Astrocyte of the cerebellum (primary cell): ENCODE measurements at regions not wholly inside any gene's neighbourhood (a gene's known extent, or its start where the extent isn't known, plus 50 kb on each side); places are given as distances from the start of the nearest gene placed in this dataset.

Source experiments
- DNase-seq: peaks from one replicate; pipeline ENCODE4 v3.0.0-alpha.2; 2011; ENCODE audit warnings: low read depth
- H3K4me3 ChIP-seq: 2 replicates; pipeline ENCODE4 v1.5.1; 2011; ENCODE audit warnings: mild to moderate bottlenecking, low read depth, low read length, moderate library complexity
- in situ Hi-C: cut with HindIII; loops from 2 replicates; pipeline ENCODE4 v1.10.0; 2017; ENCODE audit warnings: low sequenced_read_pairs
- TF ChIP-seq, protein P1 (sequence below): IDR thresholded peaks from 2 replicates; pipeline ENCODE4 v1.5.1; 2012; ENCODE audit warnings: low read length, low read depth, moderate library complexity, mild to moderate bottlenecking; ENCODE audit errors: missing control alignments

DNA sequence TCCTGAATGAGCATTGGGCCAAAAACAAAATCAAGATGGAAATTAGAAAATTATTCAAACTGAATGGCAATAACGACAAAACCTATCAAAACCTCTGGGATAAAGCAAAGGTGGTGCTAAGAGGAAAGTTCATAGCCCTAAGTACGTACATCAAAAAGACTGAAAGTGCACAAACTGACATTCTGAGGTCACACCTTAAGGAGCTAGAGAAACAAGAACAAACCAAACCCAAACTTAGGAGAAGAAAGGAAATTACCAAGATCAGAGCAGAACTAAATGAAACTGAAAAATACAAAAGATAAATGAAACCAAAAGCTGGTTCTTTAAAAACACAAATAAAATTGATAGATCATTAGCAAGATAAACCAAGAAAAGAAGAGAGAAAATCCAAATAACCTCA lies 1543.5 kb upstream of the ACVR2A start:
- no peak overlapping the region for H3K4me3 ChIP-seq
- TF ChIP-seq, protein P1, sequence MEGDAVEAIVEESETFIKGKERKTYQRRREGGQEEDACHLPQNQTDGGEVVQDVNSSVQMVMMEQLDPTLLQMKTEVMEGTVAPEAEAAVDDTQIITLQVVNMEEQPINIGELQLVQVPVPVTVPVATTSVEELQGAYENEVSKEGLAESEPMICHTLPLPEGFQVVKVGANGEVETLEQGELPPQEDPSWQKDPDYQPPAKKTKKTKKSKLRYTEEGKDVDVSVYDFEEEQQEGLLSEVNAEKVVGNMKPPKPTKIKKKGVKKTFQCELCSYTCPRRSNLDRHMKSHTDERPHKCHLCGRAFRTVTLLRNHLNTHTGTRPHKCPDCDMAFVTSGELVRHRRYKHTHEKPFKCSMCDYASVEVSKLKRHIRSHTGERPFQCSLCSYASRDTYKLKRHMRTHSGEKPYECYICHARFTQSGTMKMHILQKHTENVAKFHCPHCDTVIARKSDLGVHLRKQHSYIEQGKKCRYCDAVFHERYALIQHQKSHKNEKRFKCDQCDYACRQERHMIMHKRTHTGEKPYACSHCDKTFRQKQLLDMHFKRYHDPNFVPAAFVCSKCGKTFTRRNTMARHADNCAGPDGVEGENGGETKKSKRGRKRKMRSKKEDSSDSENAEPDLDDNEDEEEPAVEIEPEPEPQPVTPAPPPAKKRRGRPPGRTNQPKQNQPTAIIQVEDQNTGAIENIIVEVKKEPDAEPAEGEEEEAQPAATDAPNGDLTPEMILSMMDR = no peak
- no peak for DNase-seq
- in situ Hi-C loops = no loop called here

DNA sequence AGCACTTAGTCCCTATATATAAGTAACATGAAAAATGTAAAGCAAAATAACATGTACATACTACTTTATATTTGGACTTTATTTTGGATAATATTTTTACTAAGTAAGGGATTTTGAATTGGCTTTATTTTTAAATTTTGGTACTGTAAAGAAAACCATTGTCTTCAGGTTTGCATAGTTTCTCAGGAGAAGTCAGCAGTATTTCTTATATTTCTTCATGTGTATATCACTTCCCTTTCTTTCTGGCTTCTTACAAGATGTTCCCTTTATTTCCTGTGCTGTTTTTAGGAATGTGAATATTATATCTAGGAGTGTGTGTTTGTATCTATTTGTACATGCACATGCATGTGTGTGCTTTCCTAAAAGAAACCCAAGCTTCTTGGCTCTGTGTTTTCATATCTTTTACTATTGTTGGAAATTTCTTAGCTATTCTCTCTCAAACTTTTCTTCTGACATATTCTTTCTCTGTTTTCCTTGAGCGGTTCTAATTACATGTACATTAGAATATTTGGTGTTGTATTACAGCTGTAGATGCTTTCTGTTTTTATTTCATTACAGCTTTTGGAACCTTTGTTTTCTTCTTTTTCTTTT lies 1549.7 kb upstream of the ACVR2A start:
- DNase-seq = no peak
- H3K4me3 ChIP-seq = no peak overlapping the region
- in situ Hi-C loops = no loop called here
- TF ChIP-seq, protein P1 = no peak

DNA sequence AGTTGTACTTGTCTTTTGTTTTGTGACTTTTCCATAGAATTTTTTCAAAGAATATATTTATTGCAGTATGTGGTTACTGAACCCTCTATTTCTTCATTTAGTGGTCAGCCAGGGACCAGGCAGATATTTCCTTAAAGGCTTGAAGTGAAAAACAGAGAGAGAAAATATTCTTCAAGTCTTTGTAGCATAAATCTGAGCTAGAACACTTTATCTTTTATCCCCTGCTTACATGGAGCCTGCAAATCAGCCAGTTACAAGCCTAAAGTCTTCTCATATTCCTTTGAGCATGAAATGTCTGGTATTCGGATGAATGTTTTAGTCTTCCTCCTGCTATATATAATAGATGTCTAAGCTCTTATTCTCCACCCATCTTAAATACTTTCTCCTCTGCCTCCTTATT lies 1557.5 kb upstream of the ACVR2A start:
- TF ChIP-seq, protein P1 = no peak
- no peak overlapping the region for H3K4me3 ChIP-seq
- no peak for DNase-seq
- in situ Hi-C loops = no loop called here

DNA sequence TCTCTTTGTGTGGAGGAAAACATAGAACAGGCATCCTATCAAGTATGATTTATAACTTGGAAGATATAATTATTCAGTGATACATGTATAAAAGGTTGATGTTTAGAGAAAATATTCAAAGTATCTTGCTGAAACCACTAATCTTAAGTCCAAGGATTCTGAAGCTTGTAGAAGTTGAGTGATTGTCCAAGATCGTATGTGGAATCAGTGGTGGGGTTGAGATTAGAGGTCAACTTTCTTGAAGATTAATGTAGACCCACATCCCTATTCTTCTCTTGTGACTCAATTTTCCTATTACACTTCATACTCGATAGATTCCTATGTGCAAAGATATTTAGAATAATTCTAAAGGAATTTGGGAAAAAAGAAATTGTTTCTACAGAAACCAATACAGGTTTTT lies 1565.9 kb upstream of the ACVR2A start:
- in situ Hi-C loops = no loop called here
- no peak overlapping the region for H3K4me3 ChIP-seq
- DNase-seq = no peak
- TF ChIP-seq, protein P1 = no peak

DNA sequence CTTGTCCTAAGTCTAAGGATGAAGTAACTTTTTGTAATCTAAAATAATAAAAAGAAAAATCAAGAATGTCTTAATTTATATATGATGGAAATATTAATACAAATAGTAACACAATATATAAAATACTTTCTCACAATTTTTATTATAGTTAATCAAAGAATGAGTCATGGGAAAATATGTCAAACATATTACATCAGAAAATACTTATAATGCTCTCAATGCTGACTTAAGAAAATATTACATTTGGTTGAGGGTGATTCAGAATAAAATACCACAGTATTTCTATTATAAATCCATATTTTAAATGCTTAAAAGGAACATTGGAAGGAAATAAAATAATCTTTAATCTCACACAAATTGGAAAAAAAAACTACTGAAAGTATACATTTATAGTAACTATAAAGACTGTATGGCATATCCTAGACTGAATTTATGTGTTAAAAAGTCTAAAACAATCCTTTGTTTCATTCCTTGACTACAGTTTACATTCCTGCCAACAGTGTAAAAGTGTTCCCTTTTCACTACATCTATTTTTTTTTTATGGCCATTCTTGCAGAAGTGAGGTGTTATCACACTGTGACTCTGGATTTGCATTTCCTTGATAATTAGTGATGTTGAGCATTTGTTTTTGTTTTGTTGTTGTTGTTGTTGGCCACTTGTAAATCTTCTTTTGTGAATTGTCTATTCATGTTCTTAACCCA lies 1573.5 kb upstream of the ACVR2A start:
- in situ Hi-C loops = no loop called here
- H3K4me3 ChIP-seq = no peak overlapping the region
- no peak for DNase-seq
- TF ChIP-seq, protein P1 = no peak

DNA sequence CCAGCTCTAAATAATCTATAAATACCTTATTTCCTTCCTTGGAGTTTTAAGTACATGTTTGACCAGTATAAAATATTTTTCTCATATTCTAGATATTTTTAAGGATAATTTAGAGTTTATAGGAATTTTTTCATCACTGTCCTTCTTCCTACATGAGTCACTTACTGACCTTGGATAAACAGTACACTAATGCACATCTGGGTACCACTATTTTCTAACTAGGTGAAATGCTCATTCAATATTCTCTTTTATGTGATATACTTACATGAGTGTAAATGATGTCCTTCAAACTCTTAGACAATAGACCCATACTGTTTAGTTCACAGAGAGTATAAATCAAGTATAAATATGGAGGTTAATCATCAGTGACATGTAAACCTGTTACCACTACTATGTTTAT lies 1574.2 kb upstream of the ACVR2A start:
- no peak for DNase-seq
- in situ Hi-C loops = no loop called here
- H3K4me3 ChIP-seq = no peak overlapping the region
- TF ChIP-seq, protein P1 = no peak

DNA sequence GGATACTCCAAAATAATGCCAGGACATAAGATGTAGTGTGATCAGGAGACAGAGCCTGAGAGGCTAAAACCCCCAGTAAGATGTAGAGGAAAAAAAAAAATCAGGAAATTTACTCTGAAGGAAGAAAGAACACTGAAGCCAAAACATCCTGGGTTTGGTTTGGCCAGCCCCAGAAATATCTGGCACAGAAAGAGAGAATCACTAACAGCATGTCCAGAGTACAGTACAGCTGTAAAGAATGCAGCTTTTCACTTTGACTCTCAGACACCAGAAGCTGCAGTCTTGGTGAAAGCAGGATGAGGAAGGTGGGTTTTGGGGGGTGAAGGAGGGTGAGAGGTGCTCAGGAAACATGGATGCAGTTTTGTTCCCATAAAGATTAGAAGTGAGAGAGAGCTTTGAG lies 1577.7 kb upstream of the ACVR2A start:
- TF ChIP-seq, protein P1 = no peak
- in situ Hi-C loops = no loop called here
- peak; percentile 38 for DNase-seq
- no peak overlapping the region for H3K4me3 ChIP-seq
